SK-N-SH (cell line): ENCODE measurements at regions not wholly inside any gene's neighbourhood (a gene's known extent, or its start where the extent isn't known, plus 50 kb on each side); places are given as distances from the start of the nearest gene placed in this dataset.

Experiments used
- CTCF ChIA-PET: fragments of 300-600, 350-600 bp; formaldehyde crosslinking; extraction: SDS; loops from one replicate; lab custom pipeline; 2021; lab: Yijun Ruan, JAX
- POLR2A ChIA-PET: fragments of 350-600 bp; sonication (Branson Sonifier 250); formaldehyde crosslinking; extraction: SDS; loops from one replicate; lab custom pipeline; 2020; ENCODE audit warnings: antibody characterized with exemption, inconsistent platforms; lab: Yijun Ruan, JAX
- DNase-seq: peaks from one replicate; pipeline ENCODE4 v3.0.0; 2012
- H2AFZ ChIP-seq: fragments of 200-600 bp; sonication (generic); 2 replicates; pipeline ENCODE4 v1.8.1; 2016; ENCODE audit warnings: antibody characterized with exemption, mild to moderate bottlenecking, low read depth
- H3F3A ChIP-seq: fragments of 200-600 bp; sonication (generic); replicated peaks from 2 replicates; pipeline ENCODE3; 2016; ENCODE audit warnings: antibody characterized with exemption, mild to moderate bottlenecking; ENCODE audit not compliant: insufficient read depth
- H3K27ac ChIP-seq, 2 experiments: fragments of 200-500 bp in 1 of 2; fragments of 200-600 bp in 1 of 2; sonication (Bioruptor generic) in 1 of 2; sonication (generic), shearing (Covaris generic) in 1 of 2; 2 replicates each; pipeline versions ENCODE4 v1.5.1 to v1.6.1; 2014 to 2016; ENCODE audit warnings: low read depth in 2 of 2, inconsistent platforms in 1 of 2, low read length in 1 of 2, mild to moderate bottlenecking in 1 of 2, mixed read lengths in 1 of 2
- H3K27me3 ChIP-seq: fragments of 200-600 bp; sonication (generic), shearing (Covaris generic); 2 replicates; pipeline ENCODE4 v1.6.1; 2016; ENCODE audit warnings: mixed run types; ENCODE audit not compliant: insufficient read depth
- H3K36me3 ChIP-seq, 2 experiments: fragments of 200-500 bp in 1 of 2; fragments of 200-600 bp in 1 of 2; sonication (Bioruptor generic) in 1 of 2; sonication (generic) in 1 of 2; replicated peaks in 1 of 2; 2 replicates each; pipeline versions ENCODE3 to v1.5.1; 2014 to 2016; ENCODE audit warnings: low read length in 1 of 2, mild to moderate bottlenecking in 1 of 2; ENCODE audit not compliant: insufficient read depth in 2 of 2, control insufficient read depth in 1 of 2
- H3K4me1 ChIP-seq, 2 experiments: fragments of 200-500 bp in 1 of 2; fragments of 200-600 bp in 1 of 2; sonication (Bioruptor generic) in 1 of 2; sonication (generic), shearing (Covaris generic) in 1 of 2; 2 replicates each; pipeline versions ENCODE4 v1.5.1 to v1.6.1; 2014 to 2016; ENCODE audit warnings: low read depth in 1 of 2, low read length in 1 of 2, mixed run types in 1 of 2; ENCODE audit not compliant: insufficient read depth in 2 of 2, control insufficient read depth in 1 of 2
- H3K4me2 ChIP-seq: fragments of 200-600 bp; sonication (generic), shearing (Covaris generic); 2 replicates; pipeline ENCODE4 v1.6.1; 2017; ENCODE audit warnings: mixed run types
- H3K4me3 ChIP-seq, 2 experiments: fragments of 200-500 bp in 1 of 2; fragments of 200-600 bp in 1 of 2; sonication (Bioruptor generic) in 1 of 2; sonication (generic), shearing (Covaris generic) in 1 of 2; 2 replicates each; pipeline versions ENCODE4 v1.5.1 to v1.8.1; 2014 to 2016; ENCODE audit warnings: low read depth in 2 of 2, inconsistent platforms in 1 of 2, low read length in 1 of 2, mild to moderate bottlenecking in 1 of 2, mixed read lengths in 1 of 2, moderate library complexity in 1 of 2
- H3K79me2 ChIP-seq: fragments of 200-600 bp; sonication (generic); 2 replicates; pipeline ENCODE4 v1.8.1; 2017; ENCODE audit warnings: mild to moderate bottlenecking; ENCODE audit not compliant: insufficient read depth
- H3K9ac ChIP-seq: fragments of 200-600 bp; sonication (generic); 2 replicates; pipeline ENCODE4 v1.6.1; 2017; ENCODE audit warnings: mixed run types
- H3K9me2 ChIP-seq: fragments of 200-600 bp; sonication (generic); 2 replicates; pipeline ENCODE4 v1.6.1; 2017; ENCODE audit warnings: mixed run types
- H3K9me3 ChIP-seq: fragments of 200-600 bp; sonication (generic); 2 replicates; pipeline ENCODE4 v1.6.1; 2017; ENCODE audit warnings: mixed run types, mild to moderate bottlenecking, moderate library complexity
- H4K20me1 ChIP-seq: fragments of 200-600 bp; sonication (generic); 2 replicates; pipeline ENCODE4 v1.6.1; 2017; ENCODE audit warnings: mild to moderate bottlenecking, mixed run types; ENCODE audit not compliant: insufficient read depth
- ELF1 ChIP-seq: IDR thresholded peaks from 2 replicates; pipeline ENCODE4 v1.4.0; 2012
- EZH2phosphoT487 ChIP-seq: fragments of 200-600 bp; sonication (generic); IDR thresholded peaks from 2 replicates; pipeline ENCODE4 v1.6.1; 2017; ENCODE audit warnings: low read depth, mixed run types, mild to moderate bottlenecking, antibody characterized with exemption, moderate library complexity, borderline replicate concordance
- FOSL2 ChIP-seq: IDR thresholded peaks from 2 replicates; pipeline ENCODE4 v1.4.0; 2012; ENCODE audit warnings: low read depth, mild to moderate bottlenecking, moderate library complexity, borderline replicate concordance
- GABPA ChIP-seq: IDR thresholded peaks from 2 replicates; pipeline ENCODE4 v1.4.0; 2012; ENCODE audit warnings: low read depth, mild to moderate bottlenecking
- MEF2A ChIP-seq: IDR thresholded peaks from 2 replicates; pipeline ENCODE4 v1.4.0; 2012; ENCODE audit warnings: low read depth, borderline replicate concordance
- NFIC ChIP-seq: IDR thresholded peaks from 2 replicates; pipeline ENCODE4 v1.4.0; 2012; ENCODE audit warnings: borderline replicate concordance
- POLR2AphosphoS5 ChIP-seq: IDR thresholded peaks from 2 replicates; pipeline ENCODE4 v1.6.1; 2012; ENCODE audit warnings: low read depth, low read length
- RAD21 ChIP-seq: IDR thresholded peaks from 2 replicates; pipeline ENCODE4 v1.6.1; 2012; ENCODE audit warnings: mild to moderate bottlenecking, low read length
- SIN3A ChIP-seq: IDR thresholded peaks from 2 replicates; pipeline ENCODE4 v1.6.1; 2012; ENCODE audit warnings: low read depth, mild to moderate bottlenecking, low read length, moderate library complexity, borderline replicate concordance
- SMC3 ChIP-seq: IDR thresholded peaks from 2 replicates; pipeline ENCODE4 v1.6.1; 2012; ENCODE audit warnings: low read depth, low read length, improper control_type of control experiment
- TCF12 ChIP-seq: IDR thresholded peaks from 2 replicates; pipeline ENCODE4 v1.4.0; 2012
- TEAD4 ChIP-seq: IDR thresholded peaks from 2 replicates; pipeline ENCODE4 v1.4.0; 2012; ENCODE audit warnings: mild to moderate bottlenecking, borderline replicate concordance; ENCODE audit not compliant: insufficient read depth
- WGBS: methylation state at CpG from one replicate; pipeline ENCODE4 v1.1.6; 2017; ENCODE audit warnings: low lambda C conversion rate; 5-methylcytosine and 5-hydroxymethylcytosine counted together
- TF ChIP-seq, protein P1 (sequence below): fragments of 150-350 bp; IDR thresholded peaks from 2 replicates; pipeline ENCODE4 v1.6.1; 2016; ENCODE audit warnings: mild to moderate bottlenecking, low read depth, low read length
- TF ChIP-seq, protein P2 (sequence below): IDR thresholded peaks from 2 replicates; pipeline ENCODE4 v1.6.1; 2012; ENCODE audit warnings: mild to moderate bottlenecking, low read depth, low read length, moderate library complexity

DNA sequence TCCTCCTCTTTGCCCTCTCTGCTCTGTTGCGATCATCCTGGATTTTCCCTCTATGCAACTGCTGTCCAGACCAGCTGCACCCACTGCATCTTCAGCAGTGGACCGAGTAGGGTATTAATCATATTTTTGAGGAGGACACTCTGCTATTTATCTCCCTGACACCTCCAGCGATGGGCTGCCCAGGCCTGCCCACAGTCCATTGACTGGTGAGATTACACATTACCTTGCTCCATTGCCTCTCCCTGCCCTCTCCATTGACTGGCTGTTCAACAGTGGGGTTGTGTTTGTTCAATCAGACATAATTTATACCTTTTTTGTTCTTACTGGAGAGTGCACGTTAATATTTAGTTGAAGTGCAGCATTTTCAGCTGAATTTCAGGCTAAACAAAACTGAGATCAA lies 559.3 kb upstream of the ARRDC4 start (continued):
- TF ChIP-seq, protein P1, sequence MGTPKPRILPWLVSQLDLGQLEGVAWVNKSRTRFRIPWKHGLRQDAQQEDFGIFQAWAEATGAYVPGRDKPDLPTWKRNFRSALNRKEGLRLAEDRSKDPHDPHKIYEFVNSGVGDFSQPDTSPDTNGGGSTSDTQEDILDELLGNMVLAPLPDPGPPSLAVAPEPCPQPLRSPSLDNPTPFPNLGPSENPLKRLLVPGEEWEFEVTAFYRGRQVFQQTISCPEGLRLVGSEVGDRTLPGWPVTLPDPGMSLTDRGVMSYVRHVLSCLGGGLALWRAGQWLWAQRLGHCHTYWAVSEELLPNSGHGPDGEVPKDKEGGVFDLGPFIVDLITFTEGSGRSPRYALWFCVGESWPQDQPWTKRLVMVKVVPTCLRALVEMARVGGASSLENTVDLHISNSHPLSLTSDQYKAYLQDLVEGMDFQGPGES, result no peak
- no peak for TF ChIP-seq ELF1

DNA sequence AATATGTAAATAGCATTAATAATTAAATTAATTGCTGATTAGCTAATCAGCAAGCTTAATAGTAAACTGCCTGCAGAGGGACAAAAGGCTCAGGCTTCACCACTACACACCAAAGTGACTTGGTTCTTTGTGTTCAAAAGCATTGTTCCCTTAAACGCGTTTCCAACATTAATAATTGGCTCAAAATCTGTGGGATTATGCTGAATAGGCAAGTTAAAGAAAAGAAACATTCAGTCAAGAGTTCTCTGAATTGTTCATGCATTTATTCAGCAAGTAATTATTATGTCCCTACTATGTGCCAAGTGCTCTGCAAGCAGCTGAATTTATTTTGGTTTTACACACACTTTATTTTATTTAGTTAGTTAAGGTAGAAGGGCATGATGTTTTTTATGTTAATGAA lies 558.5 kb upstream of the ARRDC4 start:
- H3K4me2 ChIP-seq, result no peak overlapping the region
- H4K20me1 ChIP-seq, result no peaks in the 10 kb centered on the region
- no peaks in the 10 kb centered on the region for H3K9me2 ChIP-seq
- H2AFZ ChIP-seq, result no peak overlapping the region
- POLR2A ChIA-PET, result no interaction called here
- H3K4me1 ChIP-seq, result no peaks in the 10 kb centered on the region
- CTCF ChIA-PET, result no interaction called here
- WGBS, result 21% methylated on average over 2 of the region's 2 CpGs
- no peaks in the 10 kb centered on the region for H3K79me2 ChIP-seq
- DNase-seq, result no peak
- H3K36me3 ChIP-seq, result no peaks in the 10 kb centered on the region
- no peak overlapping the region for H3K4me3 ChIP-seq
- no peaks in the 10 kb centered on the region for H3K27me3 ChIP-seq
- no peak overlapping the region for H3K27ac ChIP-seq
- no peaks in the 10 kb centered on the region for H3K9me3 ChIP-seq
- no peak overlapping the region for H3K9ac ChIP-seq
- TF ChIP-seq SMC3, result no peak
- no peak for TF ChIP-seq MEF2A
- no peak for TF ChIP-seq TEAD4
- no peak for TF ChIP-seq GABPA
- TF ChIP-seq FOSL2, result no peak
- TF ChIP-seq, protein P1, result no peak
- TF ChIP-seq NFIC, result no peak
- no peak for TF ChIP-seq TCF12
- no peak for TF ChIP-seq EZH2phosphoT487
- no peak for TF ChIP-seq SIN3A
- TF ChIP-seq POLR2AphosphoS5, result no peak
- TF ChIP-seq, protein P2, sequence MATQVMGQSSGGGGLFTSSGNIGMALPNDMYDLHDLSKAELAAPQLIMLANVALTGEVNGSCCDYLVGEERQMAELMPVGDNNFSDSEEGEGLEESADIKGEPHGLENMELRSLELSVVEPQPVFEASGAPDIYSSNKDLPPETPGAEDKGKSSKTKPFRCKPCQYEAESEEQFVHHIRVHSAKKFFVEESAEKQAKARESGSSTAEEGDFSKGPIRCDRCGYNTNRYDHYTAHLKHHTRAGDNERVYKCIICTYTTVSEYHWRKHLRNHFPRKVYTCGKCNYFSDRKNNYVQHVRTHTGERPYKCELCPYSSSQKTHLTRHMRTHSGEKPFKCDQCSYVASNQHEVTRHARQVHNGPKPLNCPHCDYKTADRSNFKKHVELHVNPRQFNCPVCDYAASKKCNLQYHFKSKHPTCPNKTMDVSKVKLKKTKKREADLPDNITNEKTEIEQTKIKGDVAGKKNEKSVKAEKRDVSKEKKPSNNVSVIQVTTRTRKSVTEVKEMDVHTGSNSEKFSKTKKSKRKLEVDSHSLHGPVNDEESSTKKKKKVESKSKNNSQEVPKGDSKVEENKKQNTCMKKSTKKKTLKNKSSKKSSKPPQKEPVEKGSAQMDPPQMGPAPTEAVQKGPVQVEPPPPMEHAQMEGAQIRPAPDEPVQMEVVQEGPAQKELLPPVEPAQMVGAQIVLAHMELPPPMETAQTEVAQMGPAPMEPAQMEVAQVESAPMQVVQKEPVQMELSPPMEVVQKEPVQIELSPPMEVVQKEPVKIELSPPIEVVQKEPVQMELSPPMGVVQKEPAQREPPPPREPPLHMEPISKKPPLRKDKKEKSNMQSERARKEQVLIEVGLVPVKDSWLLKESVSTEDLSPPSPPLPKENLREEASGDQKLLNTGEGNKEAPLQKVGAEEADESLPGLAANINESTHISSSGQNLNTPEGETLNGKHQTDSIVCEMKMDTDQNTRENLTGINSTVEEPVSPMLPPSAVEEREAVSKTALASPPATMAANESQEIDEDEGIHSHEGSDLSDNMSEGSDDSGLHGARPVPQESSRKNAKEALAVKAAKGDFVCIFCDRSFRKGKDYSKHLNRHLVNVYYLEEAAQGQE, result no peak
- TF ChIP-seq RAD21, result no peak
- H3F3A ChIP-seq, result no peaks in the 10 kb centered on the region
